ENCODE measurements at regions not wholly inside any gene's neighbourhood (a gene's known extent, or its start where the extent isn't known, plus 50 kb on each side); places are given as distances from the start of the nearest gene placed in this dataset.

DNA sequence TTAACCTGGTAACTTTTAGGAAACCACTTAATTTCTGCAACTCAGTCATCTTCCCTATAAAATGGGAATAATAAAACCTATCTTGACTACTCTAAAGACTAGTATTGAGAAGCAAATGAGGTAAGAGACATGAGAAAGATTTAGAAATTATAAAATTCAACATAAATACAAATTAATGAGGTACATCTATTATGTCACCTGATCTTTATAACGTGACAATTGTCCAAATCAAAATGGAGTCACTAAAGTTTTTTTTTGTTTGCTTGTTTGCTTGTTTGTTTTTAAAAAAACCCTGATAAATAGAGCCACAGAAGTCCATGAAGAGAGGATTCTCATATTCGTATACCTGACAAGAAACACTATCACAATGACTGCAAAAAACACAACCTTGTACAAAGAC, 242.8 kb downstream of the LRRN1 start:
- Histone ChIP-seq H3K4me2 (ENCODE audit: low read length) (no peak overlapping the region), H3K27ac (ENCODE audit: low read length) (no peak overlapping the region), H3K9ac (ENCODE audit: low read length) (no peak overlapping the region), H3K9me2 (ENCODE audit: insufficient read depth, low read length) (no peaks in the 10 kb centered on the region), H3K4me3 (ENCODE audit: low read length) (no peak overlapping the region), H3K9me3 (ENCODE audit: low read length) (no peaks in the 10 kb centered on the region), H4K20me1 (ENCODE audit: insufficient read depth) (no peaks in the 10 kb centered on the region), H2AFZ (ENCODE audit: low read depth, low read length) (no peak overlapping the region), H3K79me2 (replicated peaks; ENCODE audit: insufficient read depth, low read length) (no peaks in the 10 kb centered on the region), H3K36me3 (ENCODE audit: insufficient read depth, low read length) (no peaks in the 10 kb centered on the region), H3F3A (ENCODE audit: insufficient read depth, low read length, poor library complexity, severe bottlenecking) (no peaks in the 10 kb centered on the region), H3K27me3 (ENCODE audit: insufficient read depth, low read depth, low read length) (no peaks in the 10 kb centered on the region)
- no peak for TF ChIP-seq EZH2 (IDR thresholded peaks at IDR 0.05; ENCODE audit: borderline replicate concordance, insufficient read depth, low read length, poor library complexity, severe bottlenecking)
- no peak for TF ChIP-seq TAF1 (IDR thresholded peaks at IDR 0.05; ENCODE audit: low read depth)
- TF ChIP-seq, protein P1, sequence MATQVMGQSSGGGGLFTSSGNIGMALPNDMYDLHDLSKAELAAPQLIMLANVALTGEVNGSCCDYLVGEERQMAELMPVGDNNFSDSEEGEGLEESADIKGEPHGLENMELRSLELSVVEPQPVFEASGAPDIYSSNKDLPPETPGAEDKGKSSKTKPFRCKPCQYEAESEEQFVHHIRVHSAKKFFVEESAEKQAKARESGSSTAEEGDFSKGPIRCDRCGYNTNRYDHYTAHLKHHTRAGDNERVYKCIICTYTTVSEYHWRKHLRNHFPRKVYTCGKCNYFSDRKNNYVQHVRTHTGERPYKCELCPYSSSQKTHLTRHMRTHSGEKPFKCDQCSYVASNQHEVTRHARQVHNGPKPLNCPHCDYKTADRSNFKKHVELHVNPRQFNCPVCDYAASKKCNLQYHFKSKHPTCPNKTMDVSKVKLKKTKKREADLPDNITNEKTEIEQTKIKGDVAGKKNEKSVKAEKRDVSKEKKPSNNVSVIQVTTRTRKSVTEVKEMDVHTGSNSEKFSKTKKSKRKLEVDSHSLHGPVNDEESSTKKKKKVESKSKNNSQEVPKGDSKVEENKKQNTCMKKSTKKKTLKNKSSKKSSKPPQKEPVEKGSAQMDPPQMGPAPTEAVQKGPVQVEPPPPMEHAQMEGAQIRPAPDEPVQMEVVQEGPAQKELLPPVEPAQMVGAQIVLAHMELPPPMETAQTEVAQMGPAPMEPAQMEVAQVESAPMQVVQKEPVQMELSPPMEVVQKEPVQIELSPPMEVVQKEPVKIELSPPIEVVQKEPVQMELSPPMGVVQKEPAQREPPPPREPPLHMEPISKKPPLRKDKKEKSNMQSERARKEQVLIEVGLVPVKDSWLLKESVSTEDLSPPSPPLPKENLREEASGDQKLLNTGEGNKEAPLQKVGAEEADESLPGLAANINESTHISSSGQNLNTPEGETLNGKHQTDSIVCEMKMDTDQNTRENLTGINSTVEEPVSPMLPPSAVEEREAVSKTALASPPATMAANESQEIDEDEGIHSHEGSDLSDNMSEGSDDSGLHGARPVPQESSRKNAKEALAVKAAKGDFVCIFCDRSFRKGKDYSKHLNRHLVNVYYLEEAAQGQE (IDR thresholded peaks at IDR 0.05; ENCODE audit: borderline replicate concordance) = no peak
- no peak for TF ChIP-seq EP300 (conservative IDR thresholded peaks at IDR 0.05; ENCODE audit: poor library complexity, severe bottlenecking)
- TF ChIP-seq SMC3 (conservative IDR thresholded peaks at IDR 0.05; ENCODE audit: poor library complexity) = no peak
- TF ChIP-seq POLR2AphosphoS5 (IDR thresholded peaks at IDR 0.05) = no peak
- no peak for TF ChIP-seq RAD21 (conservative IDR thresholded peaks at IDR 0.05)
- no peak for TF ChIP-seq MXI1 (conservative IDR thresholded peaks at IDR 0.05; ENCODE audit: poor library complexity, severe bottlenecking)
- TF ChIP-seq, protein P2, sequence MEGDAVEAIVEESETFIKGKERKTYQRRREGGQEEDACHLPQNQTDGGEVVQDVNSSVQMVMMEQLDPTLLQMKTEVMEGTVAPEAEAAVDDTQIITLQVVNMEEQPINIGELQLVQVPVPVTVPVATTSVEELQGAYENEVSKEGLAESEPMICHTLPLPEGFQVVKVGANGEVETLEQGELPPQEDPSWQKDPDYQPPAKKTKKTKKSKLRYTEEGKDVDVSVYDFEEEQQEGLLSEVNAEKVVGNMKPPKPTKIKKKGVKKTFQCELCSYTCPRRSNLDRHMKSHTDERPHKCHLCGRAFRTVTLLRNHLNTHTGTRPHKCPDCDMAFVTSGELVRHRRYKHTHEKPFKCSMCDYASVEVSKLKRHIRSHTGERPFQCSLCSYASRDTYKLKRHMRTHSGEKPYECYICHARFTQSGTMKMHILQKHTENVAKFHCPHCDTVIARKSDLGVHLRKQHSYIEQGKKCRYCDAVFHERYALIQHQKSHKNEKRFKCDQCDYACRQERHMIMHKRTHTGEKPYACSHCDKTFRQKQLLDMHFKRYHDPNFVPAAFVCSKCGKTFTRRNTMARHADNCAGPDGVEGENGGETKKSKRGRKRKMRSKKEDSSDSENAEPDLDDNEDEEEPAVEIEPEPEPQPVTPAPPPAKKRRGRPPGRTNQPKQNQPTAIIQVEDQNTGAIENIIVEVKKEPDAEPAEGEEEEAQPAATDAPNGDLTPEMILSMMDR (IDR thresholded peaks at IDR 0.05; ENCODE audit: poor library complexity, severe bottlenecking) = no peak

DNA sequence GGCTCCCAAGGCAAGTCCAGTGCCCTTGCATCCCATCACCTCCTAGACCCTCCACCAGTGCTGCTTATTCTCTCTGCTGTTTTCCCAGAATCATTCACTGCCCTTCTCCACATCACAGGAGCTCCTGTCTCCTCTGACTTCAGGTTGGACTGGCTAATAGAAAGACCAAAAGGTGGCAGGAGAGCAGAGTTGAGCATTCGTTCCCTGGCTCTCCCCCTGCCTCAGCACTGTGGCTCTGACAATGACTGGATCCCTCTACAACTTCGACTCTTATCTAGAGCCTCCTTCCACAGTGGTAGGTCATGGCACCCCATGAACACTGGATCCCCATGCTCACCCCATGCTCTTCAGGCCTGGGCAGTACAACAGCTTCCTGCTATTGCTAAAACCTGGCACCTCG, 243.6 kb downstream of the LRRN1 start:
- no peaks in the 10 kb centered on the region for H3K27me3 ChIP-seq (ENCODE audit: insufficient read depth, low read depth, low read length)
- H3F3A ChIP-seq (ENCODE audit: insufficient read depth, low read length, poor library complexity, severe bottlenecking) = no peaks in the 10 kb centered on the region
- TF ChIP-seq, protein P1 (IDR thresholded peaks at IDR 0.05; ENCODE audit: borderline replicate concordance) = no peak
- TF ChIP-seq MXI1 (conservative IDR thresholded peaks at IDR 0.05; ENCODE audit: poor library complexity, severe bottlenecking) (no peak), RAD21 (conservative IDR thresholded peaks at IDR 0.05) (no peak), TAF1 (IDR thresholded peaks at IDR 0.05; ENCODE audit: low read depth) (no peak), SMC3 (conservative IDR thresholded peaks at IDR 0.05; ENCODE audit: poor library complexity) (no peak), POLR2AphosphoS5 (IDR thresholded peaks at IDR 0.05) (no peak), EZH2 (IDR thresholded peaks at IDR 0.05; ENCODE audit: borderline replicate concordance, insufficient read depth, low read length, poor library complexity, severe bottlenecking) (no peak), EP300 (conservative IDR thresholded peaks at IDR 0.05; ENCODE audit: poor library complexity, severe bottlenecking) (no peak)
- TF ChIP-seq, protein P2 (IDR thresholded peaks at IDR 0.05; ENCODE audit: poor library complexity, severe bottlenecking) = no peak
- no peaks in the 10 kb centered on the region for H3K36me3 ChIP-seq (ENCODE audit: insufficient read depth, low read length)
- no peak overlapping the region for H3K27ac ChIP-seq (ENCODE audit: low read length)
- H3K9me3 ChIP-seq (ENCODE audit: low read length) = no peaks in the 10 kb centered on the region
- H3K9ac ChIP-seq (ENCODE audit: low read length) = no peak overlapping the region
- no peaks in the 10 kb centered on the region for H4K20me1 ChIP-seq (ENCODE audit: insufficient read depth)
- no peaks in the 10 kb centered on the region for H3K9me2 ChIP-seq (ENCODE audit: insufficient read depth, low read length)
- no peak overlapping the region for H3K4me3 ChIP-seq (ENCODE audit: low read length)
- H3K79me2 ChIP-seq (replicated peaks; ENCODE audit: insufficient read depth, low read length) = no peaks in the 10 kb centered on the region
- no peak overlapping the region for H3K4me2 ChIP-seq (ENCODE audit: low read length)
- H2AFZ ChIP-seq (ENCODE audit: low read depth, low read length) = no peak overlapping the region

All from neural cell (in vitro differentiated cells).